ENCODE measurements at regions not wholly inside any gene's neighbourhood (a gene's known extent, or its start where the extent isn't known, plus 50 kb on each side); places are given as distances from the start of the nearest gene placed in this dataset.
A peak's percentile ranks its signal among the peaks of the same experiment; 100 is the strongest.

- no peak for TF ChIP-seq CTCF (conservative IDR thresholded peaks at IDR 0.05; ENCODE audit: low read depth)
- POLR2A ChIA-PET (ENCODE audit: low non-redundant PET) = no interaction called here
- H3K27ac ChIP-seq = no peak overlapping the region
- DNase-seq (ENCODE audit: low spot score) = no peak
- CTCF ChIA-PET = no interaction called here
Measured at GRCh38 chr5:152953788-152954483, 536.5 kb upstream of the GRIA1 start.

GRCh38 chr5:152956943-152957613 lies 533.4 kb upstream of the GRIA1 start:
- ChIA-PET POLR2A (ENCODE audit: low non-redundant PET) (no interaction called here), CTCF (no interaction called here)
- no peak for DNase-seq (ENCODE audit: low spot score)
- no peak overlapping the region for H3K27ac ChIP-seq
- TF ChIP-seq CTCF (conservative IDR thresholded peaks at IDR 0.05; ENCODE audit: low read depth) = no peak

- no peak overlapping the region for H3K27ac ChIP-seq
- ChIA-PET POLR2A (ENCODE audit: low non-redundant PET) (no interaction called here), CTCF (no interaction called here)
- DNase-seq (ENCODE audit: low spot score) = no peak
- TF ChIP-seq CTCF (conservative IDR thresholded peaks at IDR 0.05; ENCODE audit: low read depth) = no peak
Measured at GRCh38 chr5:152978141-152978835, 512.2 kb upstream of the GRIA1 start.

- no peak overlapping the region for H3K27ac ChIP-seq
- no peak for TF ChIP-seq CTCF (conservative IDR thresholded peaks at IDR 0.05; ENCODE audit: low read depth)
- DNase-seq (ENCODE audit: low spot score) = no peak
- CTCF ChIA-PET = interaction anchor here (0.5 kb wide), 1 partner anchor 28 kb away, joined by 3 read pairs; no protein-coding TSS in a partner anchor
- POLR2A ChIA-PET (ENCODE audit: low non-redundant PET) = no interaction called here
Measured at GRCh38 chr5:152987131-152987530, 503.3 kb upstream of the GRIA1 start.

GRCh38 chr5:152990217-152990616 lies 500.3 kb upstream of the GRIA1 start:
- CTCF ChIA-PET = no interaction called here
- H3K27ac ChIP-seq = no peak overlapping the region
- POLR2A ChIA-PET (ENCODE audit: low non-redundant PET) = no interaction called here
- DNase-seq (ENCODE audit: low spot score) = no peak
- no peak for TF ChIP-seq CTCF (conservative IDR thresholded peaks at IDR 0.05; ENCODE audit: low read depth)

GRCh38 chr5:152990649-152991048 lies 499.8 kb upstream of the GRIA1 start:
- ChIA-PET POLR2A (ENCODE audit: low non-redundant PET) (no interaction called here), CTCF (interaction anchor here (0.6 kb wide), 1 partner anchor 25 kb away, joined by 3 read pairs; no protein-coding TSS in a partner anchor)
- no peak for TF ChIP-seq CTCF (conservative IDR thresholded peaks at IDR 0.05; ENCODE audit: low read depth)
- H3K27ac ChIP-seq = no peak overlapping the region
- peak; percentile 33 for DNase-seq (ENCODE audit: low spot score)

Data from RWPE1 (cell line).